CD14-positive monocyte (primary cell): ENCODE measurements at regions not wholly inside any gene's neighbourhood (a gene's known extent, or its start where the extent isn't known, plus 50 kb on each side); places are given as distances from the start of the nearest gene placed in this dataset.
A peak's percentile ranks its signal among the peaks of the same experiment; 100 is the strongest.

Source experiments
- DNase-seq, 3 donors: peaks; one replicate each; pipeline ENCODE4 v3.0.0-alpha.2; 2011 to 2022
- H2AFZ ChIP-seq: 2 replicates; pipeline ENCODE4 v1.6.0; 2012; ENCODE audit warnings: mild to moderate bottlenecking, low read depth, low read length, inconsistent platforms; ENCODE audit not compliant: insufficient read depth, poor library complexity, severe bottlenecking
- H3K27ac ChIP-seq, 2 donors: 1 replicate in 1 of 2; 2 replicates in 1 of 2; pipeline ENCODE4 v1.5.1; 2012 to 2013; ENCODE audit warnings: low read length in 2 of 2, control low read depth in 1 of 2, inconsistent platforms in 1 of 2, low read depth in 1 of 2, mild to moderate bottlenecking in 1 of 2
- H3K27me3 ChIP-seq, 2 donors: one replicate each; pipeline versions ENCODE4 v1.6.0 to v1.6.1; 2011 to 2013; ENCODE audit warnings: low read length in 2 of 2; ENCODE audit not compliant: control insufficient read depth in 2 of 2, insufficient read depth in 2 of 2
- H3K36me3 ChIP-seq, 2 donors: replicated peaks in 1 of 2; 1 replicate in 1 of 2; 2 replicates in 1 of 2; pipeline versions ENCODE4 v1.5.1 to v1.6.1; 2012 to 2013; ENCODE audit warnings: low read length in 2 of 2, control low read depth in 1 of 2, inconsistent platforms in 1 of 2, mild to moderate bottlenecking in 1 of 2; ENCODE audit not compliant: insufficient read depth in 2 of 2, control insufficient read depth in 1 of 2
- H3K4me1 ChIP-seq, 2 donors: 1 replicate in 1 of 2; 2 replicates in 1 of 2; pipeline versions ENCODE4 v1.5.1 to v1.6.1; 2012 to 2013; ENCODE audit warnings: low read length in 2 of 2, control low read depth in 1 of 2, inconsistent platforms in 1 of 2, mild to moderate bottlenecking in 1 of 2, moderate library complexity in 1 of 2; ENCODE audit not compliant: insufficient read depth in 2 of 2, control insufficient read depth in 1 of 2
- H3K4me2 ChIP-seq: replicated peaks from 2 replicates; pipeline ENCODE3; 2012; ENCODE audit warnings: low read length, moderate library complexity, mild to moderate bottlenecking; ENCODE audit not compliant: poor library complexity, severe bottlenecking; ENCODE audit errors: extremely low read depth
- H3K4me3 ChIP-seq, 3 experiments: fragments of 200-600 bp in 1 of 3; sonication (generic) in 1 of 3; replicated peaks in 1 of 3; 1 replicate in 2 of 3; 2 replicates in 1 of 3; pipeline ENCODE4 v1.5.1; 2011 to 2013; ENCODE audit warnings: low read length in 3 of 3, mild to moderate bottlenecking in 3 of 3, control low read depth in 2 of 3, low read depth in 2 of 3, inconsistent platforms in 1 of 3, moderate library complexity in 1 of 3
- H3K79me2 ChIP-seq: 2 replicates; pipeline ENCODE4 v1.6.0; 2012; ENCODE audit warnings: mild to moderate bottlenecking, control low read depth, inconsistent platforms, low read length, moderate library complexity; ENCODE audit not compliant: insufficient read depth
- H3K9ac ChIP-seq: 2 replicates; pipeline ENCODE4 v1.6.0; 2017; ENCODE audit warnings: low read length, mild to moderate bottlenecking; ENCODE audit not compliant: insufficient read depth, poor library complexity, severe bottlenecking
- H3K9me3 ChIP-seq, 2 donors: replicated peaks in 1 of 2; 1 replicate in 1 of 2; 2 replicates in 1 of 2; pipeline versions ENCODE4 v1.5.1 to v1.6.1; 2012 to 2013; ENCODE audit warnings: low read length in 2 of 2, control low read depth in 1 of 2; ENCODE audit not compliant: control insufficient read depth in 1 of 2, insufficient read depth in 1 of 2
- H4K20me1 ChIP-seq: 2 replicates; pipeline ENCODE4 v1.6.0; 2012; ENCODE audit warnings: mild to moderate bottlenecking, low read length, control low read depth, moderate library complexity; ENCODE audit not compliant: insufficient read depth
- H3K27ac Mint-ChIP-seq, 7 donors: one replicate each; pipeline ENCODE4 v1.8.0; 2020; ENCODE audit warnings: mild to moderate bottlenecking in 7 of 7, mixed read lengths in 7 of 7, moderate library complexity in 6 of 7, inconsistent platforms in 2 of 7
- H3K27me3 Mint-ChIP-seq, 3 donors: one replicate each; pipeline ENCODE4 v1.8.0; 2021 to 2022; ENCODE audit warnings: low read depth in 3 of 3, mild to moderate bottlenecking in 3 of 3, mixed read lengths in 3 of 3, moderate library complexity in 3 of 3, inconsistent platforms in 1 of 3
- H3K36me3 Mint-ChIP-seq, 2 donors: one replicate each; pipeline ENCODE4 v1.8.0; 2020; ENCODE audit warnings: mixed read lengths in 2 of 2, inconsistent platforms in 1 of 2, mild to moderate bottlenecking in 1 of 2
- H3K4me1 Mint-ChIP-seq: one replicate; pipeline ENCODE4 v1.8.0; 2020; ENCODE audit warnings: mild to moderate bottlenecking, mixed read lengths
- H3K4me3 Mint-ChIP-seq, 2 donors: one replicate each; pipeline ENCODE4 v1.8.0; 2020; ENCODE audit warnings: mild to moderate bottlenecking in 2 of 2, mixed read lengths in 2 of 2, moderate library complexity in 1 of 2
- H3K9me3 Mint-ChIP-seq, 7 donors: one replicate each; pipeline ENCODE4 v1.8.0; 2020 to 2022; ENCODE audit warnings: mixed read lengths in 7 of 7, mild to moderate bottlenecking in 6 of 7, moderate library complexity in 6 of 7, inconsistent platforms in 2 of 7
- CTCF ChIP-seq: fragments of 200-600 bp; IDR thresholded peaks from one replicate; pipeline ENCODE4 v1.8.0; 2022; ENCODE audit warnings: antibody characterized with exemption, mild to moderate bottlenecking
- WGBS: methylation state at CpG from one replicate; pipeline ENCODE4 v1.1.5; 2013; ENCODE audit warnings: missing lambda C conversion rate; ENCODE audit not compliant: insufficient coverage; 5-methylcytosine and 5-hydroxymethylcytosine counted together
- intact Hi-C, 2 donors: fragments of 100-400 bp; cut with micrococcal nuclease; formaldehyde crosslinking; loops; one replicate each; pipeline versions ENCODE4 v1.15.0 to v1.15.1; 2023

GRCh38 chr12:111194703-111195051 is 174.2 kb downstream of the PHETA1 start:
- peaks cover under 1 to 5% (median 2%) of the 10 kb centered on the region in 3 donors for H3K27me3 Mint-ChIP-seq
- Histone ChIP-seq H3K27ac (no peak overlapping the region), H2AFZ (no peak overlapping the region), H3K27me3 (no peaks in the 10 kb centered on the region), H4K20me1 (no peaks in the 10 kb centered on the region), H3K4me2 (no peak overlapping the region), H3K36me3 (no peaks in the 10 kb centered on the region), H3K79me2 (no peaks in the 10 kb centered on the region), H3K4me1 (peaks cover 28 to 34% of the 10 kb centered on the region in 2 donors), H3K9ac (no peak overlapping the region), H3K4me3 (no peak overlapping the region), H3K9me3 (no peaks in the 10 kb centered on the region)
- no peaks in the 10 kb centered on the region for H3K36me3 Mint-ChIP-seq
- H3K4me1 Mint-ChIP-seq, result peaks cover 47% of the 10 kb centered on the region
- 88% methylated on average over 9 of the region's 9 CpGs for WGBS
- H3K4me3 Mint-ChIP-seq, result no peak overlapping the region
- DNase-seq, result no peak
- H3K27ac Mint-ChIP-seq, result peak overlapping the region in 1 of 7 donors; percentile 30
- intact Hi-C loops, result no loop called here
- TF ChIP-seq CTCF, result no peak
- H3K9me3 Mint-ChIP-seq, result no peaks in the 10 kb centered on the region

DNA sequence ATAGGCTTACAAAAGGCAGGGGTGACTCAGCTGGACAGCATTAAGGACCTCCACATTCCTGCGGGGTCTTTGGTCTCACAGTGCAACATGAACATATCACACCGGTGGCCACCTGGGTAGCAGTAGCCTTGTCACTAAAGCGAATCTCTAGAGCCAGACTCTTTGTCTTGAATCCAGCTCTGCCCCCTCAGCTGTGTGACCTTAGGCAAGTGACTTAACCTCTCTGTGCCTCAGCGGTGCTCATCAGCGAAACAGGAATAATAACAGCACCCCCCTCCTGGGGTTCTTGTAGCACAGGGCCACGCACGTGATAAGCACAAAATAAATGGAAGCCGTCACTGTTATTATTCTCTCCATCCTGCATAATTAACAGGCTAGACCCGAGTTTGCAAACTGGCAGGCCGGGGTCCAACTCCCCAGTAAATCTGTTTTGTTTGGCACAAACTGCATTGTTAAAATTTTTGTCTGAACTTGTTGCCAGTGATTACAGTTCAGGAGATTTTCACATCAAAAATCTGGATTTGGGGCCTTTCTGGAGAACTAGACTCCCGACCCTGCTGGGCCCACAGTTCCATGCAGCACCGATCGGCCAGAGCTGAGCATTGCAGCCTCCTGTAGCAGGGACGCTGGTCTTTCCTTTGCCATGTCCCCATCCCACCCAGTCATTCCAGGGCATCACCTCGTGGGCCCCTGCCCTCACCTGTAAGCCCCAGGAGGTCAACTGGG is 174.8 kb downstream of the PHETA1 start:
- intact Hi-C loops, result no loop called here
- Histone ChIP-seq H3K4me2 (no peak overlapping the region), H2AFZ (no peak overlapping the region), H3K9ac (no peak overlapping the region), H3K9me3 (no peaks in the 10 kb centered on the region), H3K79me2 (no peaks in the 10 kb centered on the region), H3K36me3 (no peaks in the 10 kb centered on the region), H3K4me1 (peaks cover 28 to 34% of the 10 kb centered on the region in 2 donors), H3K4me3 (no peak overlapping the region), H3K27ac (no peak overlapping the region), H4K20me1 (no peaks in the 10 kb centered on the region), H3K27me3 (no peaks in the 10 kb centered on the region)
- Mint-ChIP-seq H3K27ac (peak overlapping the region in 1 of 7 donors; percentile 30), H3K4me3 (no peak overlapping the region), H3K36me3 (no peaks in the 10 kb centered on the region), H3K27me3 (peaks cover 2 to 5% (median 2%) of the 10 kb centered on the region in 3 donors), H3K9me3 (no peaks in the 10 kb centered on the region), H3K4me1 (peaks cover 45% of the 10 kb centered on the region)
- DNase-seq, result no peak
- WGBS, result 95% methylated on average over 15 of the region's 15 CpGs
- no peak for TF ChIP-seq CTCF
